SK-N-SH (cell line): ENCODE measurements at regions not wholly inside any gene's neighbourhood (a gene's known extent, or its start where the extent isn't known, plus 50 kb on each side); places are given as distances from the start of the nearest gene placed in this dataset.

Experiments
- CTCF ChIA-PET: fragments of 300-600, 350-600 bp; formaldehyde crosslinking; extraction: SDS; loops from one replicate; lab custom pipeline; 2021; lab: Yijun Ruan, JAX
- POLR2A ChIA-PET: fragments of 350-600 bp; sonication (Branson Sonifier 250); formaldehyde crosslinking; extraction: SDS; loops from one replicate; lab custom pipeline; 2020; ENCODE audit warnings: antibody characterized with exemption, inconsistent platforms; lab: Yijun Ruan, JAX
- DNase-seq: peaks from one replicate; pipeline ENCODE4 v3.0.0; 2012
- H2AFZ ChIP-seq: fragments of 200-600 bp; sonication (generic); 2 replicates; pipeline ENCODE4 v1.8.1; 2016; ENCODE audit warnings: antibody characterized with exemption, mild to moderate bottlenecking, low read depth
- H3F3A ChIP-seq: fragments of 200-600 bp; sonication (generic); replicated peaks from 2 replicates; pipeline ENCODE3; 2016; ENCODE audit warnings: antibody characterized with exemption, mild to moderate bottlenecking; ENCODE audit not compliant: insufficient read depth
- H3K27ac ChIP-seq, 2 experiments: fragments of 200-500 bp in 1 of 2; fragments of 200-600 bp in 1 of 2; sonication (Bioruptor generic) in 1 of 2; sonication (generic), shearing (Covaris generic) in 1 of 2; 2 replicates each; pipeline versions ENCODE4 v1.5.1 to v1.6.1; 2014 to 2016; ENCODE audit warnings: low read depth in 2 of 2, inconsistent platforms in 1 of 2, low read length in 1 of 2, mild to moderate bottlenecking in 1 of 2, mixed read lengths in 1 of 2
- H3K27me3 ChIP-seq: fragments of 200-600 bp; sonication (generic), shearing (Covaris generic); 2 replicates; pipeline ENCODE4 v1.6.1; 2016; ENCODE audit warnings: mixed run types; ENCODE audit not compliant: insufficient read depth
- H3K36me3 ChIP-seq, 2 experiments: fragments of 200-500 bp in 1 of 2; fragments of 200-600 bp in 1 of 2; sonication (Bioruptor generic) in 1 of 2; sonication (generic) in 1 of 2; replicated peaks in 1 of 2; 2 replicates each; pipeline versions ENCODE3 to v1.5.1; 2014 to 2016; ENCODE audit warnings: low read length in 1 of 2, mild to moderate bottlenecking in 1 of 2; ENCODE audit not compliant: insufficient read depth in 2 of 2, control insufficient read depth in 1 of 2
- H3K4me1 ChIP-seq, 2 experiments: fragments of 200-500 bp in 1 of 2; fragments of 200-600 bp in 1 of 2; sonication (Bioruptor generic) in 1 of 2; sonication (generic), shearing (Covaris generic) in 1 of 2; 2 replicates each; pipeline versions ENCODE4 v1.5.1 to v1.6.1; 2014 to 2016; ENCODE audit warnings: low read depth in 1 of 2, low read length in 1 of 2, mixed run types in 1 of 2; ENCODE audit not compliant: insufficient read depth in 2 of 2, control insufficient read depth in 1 of 2
- H3K4me2 ChIP-seq: fragments of 200-600 bp; sonication (generic), shearing (Covaris generic); 2 replicates; pipeline ENCODE4 v1.6.1; 2017; ENCODE audit warnings: mixed run types
- H3K4me3 ChIP-seq, 2 experiments: fragments of 200-500 bp in 1 of 2; fragments of 200-600 bp in 1 of 2; sonication (Bioruptor generic) in 1 of 2; sonication (generic), shearing (Covaris generic) in 1 of 2; 2 replicates each; pipeline versions ENCODE4 v1.5.1 to v1.8.1; 2014 to 2016; ENCODE audit warnings: low read depth in 2 of 2, inconsistent platforms in 1 of 2, low read length in 1 of 2, mild to moderate bottlenecking in 1 of 2, mixed read lengths in 1 of 2, moderate library complexity in 1 of 2
- H3K79me2 ChIP-seq: fragments of 200-600 bp; sonication (generic); 2 replicates; pipeline ENCODE4 v1.8.1; 2017; ENCODE audit warnings: mild to moderate bottlenecking; ENCODE audit not compliant: insufficient read depth
- H3K9ac ChIP-seq: fragments of 200-600 bp; sonication (generic); 2 replicates; pipeline ENCODE4 v1.6.1; 2017; ENCODE audit warnings: mixed run types
- H3K9me2 ChIP-seq: fragments of 200-600 bp; sonication (generic); 2 replicates; pipeline ENCODE4 v1.6.1; 2017; ENCODE audit warnings: mixed run types
- H3K9me3 ChIP-seq: fragments of 200-600 bp; sonication (generic); 2 replicates; pipeline ENCODE4 v1.6.1; 2017; ENCODE audit warnings: mixed run types, mild to moderate bottlenecking, moderate library complexity
- H4K20me1 ChIP-seq: fragments of 200-600 bp; sonication (generic); 2 replicates; pipeline ENCODE4 v1.6.1; 2017; ENCODE audit warnings: mild to moderate bottlenecking, mixed run types; ENCODE audit not compliant: insufficient read depth
- CHD2 ChIP-seq: fragments of 150-350 bp; IDR thresholded peaks from 2 replicates; pipeline ENCODE4 v1.6.1; 2018; ENCODE audit warnings: low read length; ENCODE audit not compliant: partially characterized antibody
- ELF1 ChIP-seq: IDR thresholded peaks from 2 replicates; pipeline ENCODE4 v1.4.0; 2012
- EP300 ChIP-seq, 2 experiments: IDR thresholded peaks; 2 replicates each; pipeline versions ENCODE4 v1.4.0 to v1.6.1; 2012; ENCODE audit warnings: borderline replicate concordance in 1 of 2, low read depth in 1 of 2, low read length in 1 of 2
- FOXJ3 ChIP-seq: sonication (generic); formaldehyde crosslinking; IDR thresholded peaks from 2 replicates; pipeline ENCODE4 v1.5.1; 2020; ENCODE audit warnings: mild to moderate bottlenecking, missing genetic modification reagents
- GABPA ChIP-seq: IDR thresholded peaks from 2 replicates; pipeline ENCODE4 v1.4.0; 2012; ENCODE audit warnings: low read depth, mild to moderate bottlenecking
- JUND ChIP-seq: IDR thresholded peaks from 2 replicates; pipeline ENCODE4 v1.4.0; 2012
- MXI1 ChIP-seq: IDR thresholded peaks from 2 replicates; pipeline ENCODE4 v1.6.1; 2012; ENCODE audit warnings: mild to moderate bottlenecking, low read depth, low read length, improper control_type of control experiment
- NRF1 ChIP-seq: IDR thresholded peaks from 2 replicates; pipeline ENCODE4 v1.6.1; 2012; ENCODE audit warnings: low read depth, mild to moderate bottlenecking, low read length
- POLR2AphosphoS5 ChIP-seq: IDR thresholded peaks from 2 replicates; pipeline ENCODE4 v1.6.1; 2012; ENCODE audit warnings: low read depth, low read length
- RAD21 ChIP-seq: IDR thresholded peaks from 2 replicates; pipeline ENCODE4 v1.6.1; 2012; ENCODE audit warnings: mild to moderate bottlenecking, low read length
- RCOR1 ChIP-seq: fragments of 150-350 bp; IDR thresholded peaks from 2 replicates; pipeline ENCODE4 v1.6.1; 2017; ENCODE audit warnings: antibody characterized with exemption, low read length
- RXRA ChIP-seq: IDR thresholded peaks from 2 replicates; pipeline ENCODE4 v1.4.0; 2012; ENCODE audit warnings: low read depth, mild to moderate bottlenecking, borderline replicate concordance
- YY1 ChIP-seq: IDR thresholded peaks from 2 replicates; pipeline ENCODE4 v1.4.0; 2012; ENCODE audit warnings: low read depth, mild to moderate bottlenecking
- WGBS: methylation state at CpG from one replicate; pipeline ENCODE4 v1.1.6; 2017; ENCODE audit warnings: low lambda C conversion rate; 5-methylcytosine and 5-hydroxymethylcytosine counted together
- TF ChIP-seq, protein P1 (sequence below): IDR thresholded peaks from 2 replicates; pipeline ENCODE4; 2012
- TF ChIP-seq, protein P2 (sequence below): IDR thresholded peaks from 2 replicates; pipeline ENCODE4 v1.4.0; 2012; ENCODE audit warnings: low read depth, borderline replicate concordance
- TF ChIP-seq, protein P3 (sequence below): IDR thresholded peaks from 2 replicates; pipeline ENCODE4 v1.4.0; 2012; ENCODE audit warnings: low read depth
- TF ChIP-seq, protein P4 (sequence below): fragments of 200-600 bp; sonication (generic); IDR thresholded peaks from 2 replicates; pipeline ENCODE4 v1.6.1; 2017; ENCODE audit warnings: antibody characterized with exemption, mild to moderate bottlenecking, moderate library complexity
- TF ChIP-seq, protein P5 (sequence below): IDR thresholded peaks from 2 replicates; pipeline ENCODE4 v1.6.1; 2012; ENCODE audit warnings: mild to moderate bottlenecking, low read depth, low read length, moderate library complexity

DNA sequence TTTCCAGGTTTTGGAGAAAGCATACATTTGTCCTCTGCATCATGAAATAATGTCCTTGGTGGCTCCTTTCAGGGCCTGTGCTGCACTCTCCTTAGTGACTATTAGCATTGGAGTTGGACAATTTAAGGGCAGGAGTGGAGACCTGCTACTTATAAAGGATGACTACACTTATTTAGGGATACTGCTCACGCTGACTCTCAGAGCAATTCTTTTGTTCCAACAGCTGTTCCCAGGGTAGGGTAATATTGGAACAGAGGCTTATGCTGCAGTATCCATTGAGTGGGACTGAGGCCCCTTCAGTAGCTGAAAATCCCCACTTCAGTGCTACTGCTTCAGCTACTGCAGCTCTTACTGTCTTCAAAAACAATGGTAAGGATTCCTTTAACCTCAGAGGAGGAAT, 84.6 kb downstream of the GPR88 start:
- H3K9me2 ChIP-seq: no peaks in the 10 kb centered on the region
- no peaks in the 10 kb centered on the region for H3K27me3 ChIP-seq
- TF ChIP-seq, protein P1, sequence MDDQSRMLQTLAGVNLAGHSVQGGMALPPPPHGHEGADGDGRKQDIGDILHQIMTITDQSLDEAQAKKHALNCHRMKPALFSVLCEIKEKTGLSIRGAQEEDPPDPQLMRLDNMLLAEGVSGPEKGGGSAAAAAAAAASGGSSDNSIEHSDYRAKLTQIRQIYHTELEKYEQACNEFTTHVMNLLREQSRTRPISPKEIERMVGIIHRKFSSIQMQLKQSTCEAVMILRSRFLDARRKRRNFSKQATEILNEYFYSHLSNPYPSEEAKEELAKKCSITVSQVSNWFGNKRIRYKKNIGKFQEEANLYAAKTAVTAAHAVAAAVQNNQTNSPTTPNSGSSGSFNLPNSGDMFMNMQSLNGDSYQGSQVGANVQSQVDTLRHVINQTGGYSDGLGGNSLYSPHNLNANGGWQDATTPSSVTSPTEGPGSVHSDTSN: no peak
- TF ChIP-seq NRF1: no peak
- no peak for TF ChIP-seq CHD2
- no peak for TF ChIP-seq ELF1
- no peak for TF ChIP-seq RCOR1
- no peak for TF ChIP-seq YY1
- TF ChIP-seq, protein P2, sequence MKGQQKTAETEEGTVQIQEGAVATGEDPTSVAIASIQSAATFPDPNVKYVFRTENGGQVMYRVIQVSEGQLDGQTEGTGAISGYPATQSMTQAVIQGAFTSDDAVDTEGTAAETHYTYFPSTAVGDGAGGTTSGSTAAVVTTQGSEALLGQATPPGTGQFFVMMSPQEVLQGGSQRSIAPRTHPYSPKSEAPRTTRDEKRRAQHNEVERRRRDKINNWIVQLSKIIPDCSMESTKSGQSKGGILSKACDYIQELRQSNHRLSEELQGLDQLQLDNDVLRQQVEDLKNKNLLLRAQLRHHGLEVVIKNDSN: no peak
- TF ChIP-seq, protein P3, sequence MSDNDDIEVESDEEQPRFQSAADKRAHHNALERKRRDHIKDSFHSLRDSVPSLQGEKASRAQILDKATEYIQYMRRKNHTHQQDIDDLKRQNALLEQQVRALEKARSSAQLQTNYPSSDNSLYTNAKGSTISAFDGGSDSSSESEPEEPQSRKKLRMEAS: no peak
- TF ChIP-seq EP300 (IDR thresholded peaks at IDR 0.05; ENCODE audit: borderline replicate concordance in 1 of 2, low read depth in 1 of 2, low read length in 1 of 2): no peak
- TF ChIP-seq GABPA: no peak
- no peak for TF ChIP-seq FOXJ3
- TF ChIP-seq POLR2AphosphoS5: no peak
- TF ChIP-seq JUND: no peak
- TF ChIP-seq, protein P4, sequence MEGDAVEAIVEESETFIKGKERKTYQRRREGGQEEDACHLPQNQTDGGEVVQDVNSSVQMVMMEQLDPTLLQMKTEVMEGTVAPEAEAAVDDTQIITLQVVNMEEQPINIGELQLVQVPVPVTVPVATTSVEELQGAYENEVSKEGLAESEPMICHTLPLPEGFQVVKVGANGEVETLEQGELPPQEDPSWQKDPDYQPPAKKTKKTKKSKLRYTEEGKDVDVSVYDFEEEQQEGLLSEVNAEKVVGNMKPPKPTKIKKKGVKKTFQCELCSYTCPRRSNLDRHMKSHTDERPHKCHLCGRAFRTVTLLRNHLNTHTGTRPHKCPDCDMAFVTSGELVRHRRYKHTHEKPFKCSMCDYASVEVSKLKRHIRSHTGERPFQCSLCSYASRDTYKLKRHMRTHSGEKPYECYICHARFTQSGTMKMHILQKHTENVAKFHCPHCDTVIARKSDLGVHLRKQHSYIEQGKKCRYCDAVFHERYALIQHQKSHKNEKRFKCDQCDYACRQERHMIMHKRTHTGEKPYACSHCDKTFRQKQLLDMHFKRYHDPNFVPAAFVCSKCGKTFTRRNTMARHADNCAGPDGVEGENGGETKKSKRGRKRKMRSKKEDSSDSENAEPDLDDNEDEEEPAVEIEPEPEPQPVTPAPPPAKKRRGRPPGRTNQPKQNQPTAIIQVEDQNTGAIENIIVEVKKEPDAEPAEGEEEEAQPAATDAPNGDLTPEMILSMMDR: no peak
- TF ChIP-seq RAD21: no peak
- no peak for TF ChIP-seq RXRA
- no peak for TF ChIP-seq MXI1
- TF ChIP-seq, protein P5, sequence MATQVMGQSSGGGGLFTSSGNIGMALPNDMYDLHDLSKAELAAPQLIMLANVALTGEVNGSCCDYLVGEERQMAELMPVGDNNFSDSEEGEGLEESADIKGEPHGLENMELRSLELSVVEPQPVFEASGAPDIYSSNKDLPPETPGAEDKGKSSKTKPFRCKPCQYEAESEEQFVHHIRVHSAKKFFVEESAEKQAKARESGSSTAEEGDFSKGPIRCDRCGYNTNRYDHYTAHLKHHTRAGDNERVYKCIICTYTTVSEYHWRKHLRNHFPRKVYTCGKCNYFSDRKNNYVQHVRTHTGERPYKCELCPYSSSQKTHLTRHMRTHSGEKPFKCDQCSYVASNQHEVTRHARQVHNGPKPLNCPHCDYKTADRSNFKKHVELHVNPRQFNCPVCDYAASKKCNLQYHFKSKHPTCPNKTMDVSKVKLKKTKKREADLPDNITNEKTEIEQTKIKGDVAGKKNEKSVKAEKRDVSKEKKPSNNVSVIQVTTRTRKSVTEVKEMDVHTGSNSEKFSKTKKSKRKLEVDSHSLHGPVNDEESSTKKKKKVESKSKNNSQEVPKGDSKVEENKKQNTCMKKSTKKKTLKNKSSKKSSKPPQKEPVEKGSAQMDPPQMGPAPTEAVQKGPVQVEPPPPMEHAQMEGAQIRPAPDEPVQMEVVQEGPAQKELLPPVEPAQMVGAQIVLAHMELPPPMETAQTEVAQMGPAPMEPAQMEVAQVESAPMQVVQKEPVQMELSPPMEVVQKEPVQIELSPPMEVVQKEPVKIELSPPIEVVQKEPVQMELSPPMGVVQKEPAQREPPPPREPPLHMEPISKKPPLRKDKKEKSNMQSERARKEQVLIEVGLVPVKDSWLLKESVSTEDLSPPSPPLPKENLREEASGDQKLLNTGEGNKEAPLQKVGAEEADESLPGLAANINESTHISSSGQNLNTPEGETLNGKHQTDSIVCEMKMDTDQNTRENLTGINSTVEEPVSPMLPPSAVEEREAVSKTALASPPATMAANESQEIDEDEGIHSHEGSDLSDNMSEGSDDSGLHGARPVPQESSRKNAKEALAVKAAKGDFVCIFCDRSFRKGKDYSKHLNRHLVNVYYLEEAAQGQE: no peak
- H3K4me3 ChIP-seq: no peak overlapping the region
- DNase-seq: no peak
- ChIA-PET POLR2A (no interaction called here), CTCF (no interaction called here)
- H3K36me3 ChIP-seq: no peaks in the 10 kb centered on the region
- H3K4me2 ChIP-seq: 0 out of 2 replicates have a peak overlapping the region, but pooled peaks have one; percentile 5
- H3K9me3 ChIP-seq: no peaks in the 10 kb centered on the region
- H2AFZ ChIP-seq: peak overlapping the region; percentile 42; the same call in 1 of the 2 replicates
- H3K79me2 ChIP-seq: no peaks in the 10 kb centered on the region
- peak overlapping the region; percentile 49 for H3K9ac ChIP-seq
- H4K20me1 ChIP-seq: no peaks in the 10 kb centered on the region
- H3F3A ChIP-seq: peaks cover 18% of the 10 kb centered on the region
- H3K27ac ChIP-seq: peak overlapping the region; percentile 39 to 95; a peak in 3 of 4 replicates
- WGBS: 83% methylated on average over 1 of the region's 1 CpG
- H3K4me1 ChIP-seq: peaks cover 0 to 35% of the 10 kb centered on the region in 2 experiments; a peak in 3 of 4 replicates
